ENCODE measurements at regions not wholly inside any gene's neighbourhood (a gene's known extent, or its start where the extent isn't known, plus 50 kb on each side); places are given as distances from the start of the nearest gene placed in this dataset.
"Not testable (repeated sequence)": the region's sequence is repeated elsewhere in the genome, so short reads cannot be mapped to it uniquely, and the experiment has no call there.

DNA sequence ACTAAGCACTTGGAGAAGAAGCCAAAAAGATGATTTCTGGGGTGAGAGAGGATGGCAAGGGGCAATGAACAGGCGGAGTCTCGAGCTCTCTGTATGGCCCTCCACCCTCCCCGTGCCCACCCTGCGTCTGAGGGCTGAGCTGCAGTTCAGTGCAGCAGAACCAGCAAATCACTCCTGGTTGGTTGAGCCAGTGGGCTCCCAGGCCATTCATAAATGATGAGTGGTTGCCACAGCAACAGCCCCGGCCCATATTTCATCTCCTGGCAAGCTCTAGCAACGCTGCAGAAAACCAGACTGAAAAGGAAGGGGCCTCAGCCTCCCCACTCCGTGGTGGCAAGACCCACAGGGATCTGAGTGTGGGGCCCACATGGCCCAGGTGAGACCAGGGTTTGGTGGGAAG lies 93.8 kb upstream of the PPP1R26 start:
- no peak for DNase-seq

- DNase-seq, result no peak
Observed at GRCh38 chr9:135387976-135388375, 91.6 kb upstream of the PPP1R26 start.

- DNase-seq, result no peak
Observed at GRCh38 chr9:135388530-135388929, 91.1 kb upstream of the PPP1R26 start.

- no peak for DNase-seq
Observed at GRCh38 chr9:135391759-135392158, 87.8 kb upstream of the PPP1R26 start.

DNA sequence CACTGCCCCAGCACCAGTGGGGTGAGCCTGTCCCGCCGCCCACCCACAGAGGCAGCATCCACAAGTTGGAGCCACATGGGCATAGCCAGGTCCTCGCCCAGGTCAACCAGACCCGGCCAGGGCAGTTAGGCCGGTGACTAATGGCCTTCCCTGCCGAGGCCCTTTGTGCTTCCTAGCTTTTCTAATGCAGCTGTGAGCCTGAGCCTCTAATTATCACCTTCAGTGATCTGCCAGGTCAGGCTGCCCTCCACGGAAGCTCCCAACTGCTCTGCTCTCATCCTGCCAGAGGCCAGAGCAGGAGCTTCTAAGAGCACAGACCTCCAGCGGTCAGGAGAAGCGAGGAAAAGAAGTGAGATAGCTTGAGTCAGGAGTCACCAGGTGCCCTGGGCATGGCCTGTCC lies 87.1 kb upstream of the PPP1R26 start:
- no peak for DNase-seq

DNA sequence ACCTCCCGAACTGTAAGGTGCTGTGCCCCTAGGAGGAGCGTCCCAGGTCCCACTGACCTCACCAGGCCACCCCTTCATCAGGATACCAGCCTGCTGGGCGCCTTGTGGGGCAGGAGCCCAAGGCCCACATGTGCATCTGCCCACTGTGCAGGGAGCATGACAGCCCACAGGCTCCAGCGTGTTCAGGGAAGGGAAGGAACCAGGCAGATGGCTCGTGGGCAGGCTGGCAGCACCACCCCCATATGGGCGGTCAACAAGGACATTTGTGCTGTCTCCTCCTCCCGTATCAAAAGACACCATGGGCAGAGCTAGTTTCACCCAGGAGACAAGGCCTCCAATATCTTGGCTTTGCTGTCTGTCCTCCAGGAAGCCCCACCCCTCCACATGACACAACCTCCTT lies 85.5 kb upstream of the PPP1R26 start:
- DNase-seq, result no peak

- no peak for DNase-seq
Observed at GRCh38 chr9:135394699-135395645, 84.6 kb upstream of the PPP1R26 start.

DNA sequence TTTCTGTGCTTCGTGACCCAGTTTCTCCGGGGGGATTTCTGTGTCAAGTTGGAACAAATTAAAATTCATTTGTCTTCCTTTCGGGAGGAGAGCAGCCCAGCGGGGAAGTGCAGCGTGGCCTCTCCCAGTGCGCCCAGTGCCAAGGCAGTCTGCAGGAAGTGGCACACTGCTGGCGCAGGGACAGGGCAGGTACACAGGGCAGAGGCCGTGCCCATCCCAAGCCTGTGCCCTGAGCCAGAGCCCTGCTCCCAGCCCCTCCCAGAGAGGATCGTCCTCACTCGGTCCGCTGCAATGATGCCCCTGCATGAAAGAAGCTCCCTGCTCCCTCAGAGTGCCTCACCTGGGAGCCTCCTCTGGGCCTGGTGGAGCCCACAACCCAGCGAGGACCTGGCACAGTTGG lies 82.4 kb upstream of the PPP1R26 start:
- no peak for DNase-seq

DNA sequence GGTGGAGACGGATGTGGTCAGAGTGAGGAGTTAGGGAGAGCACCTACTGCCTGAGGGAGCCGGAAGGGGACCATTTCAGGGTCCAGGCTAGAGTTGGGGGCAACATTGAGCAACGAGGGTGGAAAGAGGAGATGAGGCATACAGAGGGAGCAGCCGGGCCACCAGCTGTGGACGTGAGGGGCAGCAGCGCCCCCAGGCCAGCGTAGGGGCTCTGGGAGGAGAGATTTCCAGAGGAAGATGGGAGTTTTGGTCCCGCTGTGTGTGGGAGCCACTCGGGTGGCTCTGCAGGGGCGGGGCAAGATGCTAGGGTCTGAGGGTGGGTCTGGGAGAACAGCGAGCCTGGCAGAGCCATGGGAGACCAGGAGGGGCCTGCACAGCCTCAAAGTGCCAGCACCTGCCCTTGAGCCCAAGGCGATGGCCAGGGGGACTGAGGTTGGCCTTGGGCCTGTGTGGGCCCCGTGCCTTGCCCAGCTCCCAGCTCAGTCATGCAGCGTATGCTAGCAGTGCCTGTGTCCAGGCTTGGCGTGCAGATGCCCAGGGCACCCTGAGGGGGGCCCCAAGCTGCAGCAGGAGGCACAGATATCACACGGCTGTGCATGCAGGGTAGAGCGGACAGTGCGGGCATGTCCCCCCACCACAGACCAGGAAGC lies 80.5 kb upstream of the PPP1R26 start:
- DNase-seq, result no peak

DNA sequence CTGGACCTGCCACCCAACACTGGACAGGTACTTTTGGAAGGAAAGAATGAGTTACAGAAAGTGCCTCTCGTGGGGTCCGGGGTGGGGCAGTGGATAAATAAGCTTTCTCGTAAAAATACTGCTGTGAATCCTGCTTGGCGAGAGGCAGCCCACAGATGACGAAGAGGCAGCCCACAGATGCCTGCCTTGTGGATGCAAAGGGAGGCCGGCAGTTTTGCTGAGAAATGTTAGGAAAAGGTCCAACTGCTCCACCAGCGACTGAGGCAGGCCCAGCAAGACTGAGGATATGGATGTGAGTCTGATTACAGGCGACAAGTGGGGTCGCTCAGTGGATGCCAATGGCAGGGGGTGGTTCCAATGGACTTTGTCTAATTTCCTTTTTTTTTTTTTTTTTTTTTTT lies 79.1 kb upstream of the PPP1R26 start:
- DNase-seq, result no peak

- DNase-seq, result no peak
Observed at GRCh38 chr9:135401218-135401617, 78.4 kb upstream of the PPP1R26 start.

- no peak for DNase-seq
Observed at GRCh38 chr9:135402048-135402738, 77.4 kb upstream of the PPP1R26 start.

DNA sequence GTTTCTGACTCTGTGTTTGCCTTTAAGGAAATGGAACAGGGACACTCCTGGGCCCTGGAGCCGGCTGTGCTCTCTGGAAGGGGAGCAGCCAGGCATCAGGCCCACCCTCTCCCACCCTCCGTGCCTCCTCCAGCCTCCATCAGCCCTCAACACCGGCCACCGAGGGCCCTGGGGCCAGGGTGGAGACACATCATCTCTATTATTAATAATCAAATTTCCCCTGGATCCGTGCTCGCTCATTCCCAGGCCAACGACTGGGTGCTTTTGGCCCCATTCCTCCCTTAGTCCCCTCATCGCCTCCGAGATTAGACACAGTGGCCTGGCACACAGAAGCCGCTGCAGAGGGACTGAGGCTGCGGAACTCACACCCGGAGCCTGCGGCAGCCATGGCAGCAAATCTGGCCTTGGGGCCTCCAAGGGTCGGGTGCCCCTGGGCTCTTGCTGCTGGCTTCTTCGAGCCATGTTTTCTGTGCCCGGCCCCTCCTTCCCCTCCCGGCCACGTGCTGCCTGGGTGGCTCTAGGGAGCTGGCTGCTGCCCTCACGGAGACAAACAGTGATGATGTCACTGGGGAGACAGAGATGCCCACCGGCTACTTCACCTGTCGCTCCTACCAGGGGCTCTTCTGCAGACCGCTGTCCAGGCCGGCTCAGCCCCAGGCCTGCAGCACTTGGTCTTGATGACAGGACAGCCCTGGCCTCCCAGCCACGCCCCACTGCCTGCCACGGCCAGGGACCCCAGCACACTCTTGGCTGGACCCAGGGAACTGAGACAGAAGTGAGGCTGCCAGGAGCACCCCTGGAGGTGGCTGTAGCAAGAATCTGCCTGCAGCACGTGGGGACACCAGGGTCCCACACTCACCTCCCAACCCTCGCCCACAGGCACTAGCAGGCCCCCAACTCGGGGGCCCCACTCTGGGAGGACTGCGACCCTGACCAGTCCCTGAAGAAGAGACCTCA lies 76.6 kb upstream of the PPP1R26 start:
- no peak for DNase-seq

GRCh38 chr9:135403733-135404450 lies 75.7 kb upstream of the PPP1R26 start:
- no peak for DNase-seq

DNA sequence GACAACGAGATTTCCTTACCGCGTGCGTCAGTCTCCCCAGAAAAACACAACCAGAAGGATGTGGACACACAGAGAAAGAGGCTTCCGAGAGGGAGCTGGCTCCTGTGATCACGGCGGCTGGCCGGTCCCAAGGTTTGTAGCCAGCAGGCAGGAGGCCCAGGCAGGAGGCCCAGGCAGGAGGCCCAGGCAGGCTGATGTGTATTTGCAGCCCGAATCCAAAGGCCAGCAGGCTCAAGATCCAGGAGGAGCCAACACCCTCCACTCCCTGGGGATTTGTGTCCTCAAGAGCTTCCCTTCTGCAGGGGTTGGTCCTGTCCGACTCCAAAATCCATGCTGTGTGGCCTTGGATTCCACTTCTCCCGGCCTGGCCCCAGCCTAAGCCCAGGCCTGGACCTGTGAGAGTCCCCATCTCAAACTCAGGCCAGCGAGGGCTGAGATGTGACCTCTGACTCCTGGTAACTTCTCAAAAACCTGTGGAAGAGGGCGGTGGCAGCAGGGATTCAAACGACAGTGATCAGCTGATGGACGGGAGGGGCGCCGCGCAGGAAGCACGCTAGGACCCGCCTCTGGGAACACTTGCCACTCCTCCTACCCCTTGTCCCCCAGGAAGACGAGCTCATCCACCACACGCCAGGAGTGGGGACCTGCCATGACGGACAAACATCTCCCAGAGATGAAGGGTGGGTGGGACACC lies 75.0 kb upstream of the PPP1R26 start:
- no peak for DNase-seq

DNA sequence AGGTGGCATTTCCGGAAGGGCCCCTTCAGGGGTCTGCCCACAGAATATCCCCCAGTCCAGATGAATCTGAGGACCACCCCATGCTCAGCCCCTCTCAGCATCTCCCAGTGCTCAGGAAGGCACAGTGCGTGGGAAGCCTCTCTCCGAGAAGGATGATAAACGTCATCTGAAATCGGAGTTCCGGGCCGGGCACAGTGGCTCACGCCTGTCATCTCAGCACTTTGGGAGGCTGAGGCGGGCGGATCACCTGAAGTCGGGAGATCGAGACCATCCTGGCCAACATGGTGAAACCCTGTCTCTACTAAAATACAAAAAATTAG lies 74.5 kb upstream of the PPP1R26 start:
- not testable (repeated sequence) for DNase-seq

DNA sequence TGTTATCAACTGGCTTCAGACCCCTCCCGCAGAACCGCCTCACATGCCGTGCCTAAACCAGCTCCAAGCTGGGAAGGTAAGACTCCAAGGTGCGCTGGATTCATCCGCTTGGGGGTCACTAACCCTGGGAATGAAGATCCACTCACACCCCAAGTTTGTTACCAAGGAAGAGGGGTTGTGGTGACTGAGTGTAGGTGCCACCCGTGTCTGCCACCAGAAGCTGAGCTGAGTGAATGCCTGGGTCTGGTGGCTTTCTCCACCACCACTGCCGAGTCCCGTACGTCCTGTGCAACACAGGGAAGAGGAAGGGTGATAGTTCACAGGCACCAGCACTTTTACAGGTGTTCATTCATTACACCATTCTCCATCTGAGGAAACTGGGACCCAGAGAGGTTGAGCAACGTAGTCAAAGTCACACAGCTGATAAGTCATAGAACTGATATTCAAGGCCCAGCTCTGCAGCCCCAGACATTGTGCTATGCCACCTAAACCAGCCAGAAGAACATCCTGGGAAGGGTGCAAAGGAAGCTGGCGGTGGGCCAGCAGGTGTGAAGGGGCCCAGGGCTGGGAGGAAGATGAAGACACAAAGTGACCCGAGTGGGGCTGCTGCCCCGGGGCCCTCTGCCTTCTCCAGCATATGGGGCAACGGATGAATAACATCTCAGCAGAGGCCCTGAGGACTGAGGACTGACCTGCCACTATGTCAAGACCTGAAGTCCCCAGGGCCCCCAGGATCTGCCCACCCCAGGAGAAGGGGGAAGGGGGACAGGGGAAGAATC lies 70.9 kb upstream of the PPP1R26 start:
- no peak for DNase-seq

DNA sequence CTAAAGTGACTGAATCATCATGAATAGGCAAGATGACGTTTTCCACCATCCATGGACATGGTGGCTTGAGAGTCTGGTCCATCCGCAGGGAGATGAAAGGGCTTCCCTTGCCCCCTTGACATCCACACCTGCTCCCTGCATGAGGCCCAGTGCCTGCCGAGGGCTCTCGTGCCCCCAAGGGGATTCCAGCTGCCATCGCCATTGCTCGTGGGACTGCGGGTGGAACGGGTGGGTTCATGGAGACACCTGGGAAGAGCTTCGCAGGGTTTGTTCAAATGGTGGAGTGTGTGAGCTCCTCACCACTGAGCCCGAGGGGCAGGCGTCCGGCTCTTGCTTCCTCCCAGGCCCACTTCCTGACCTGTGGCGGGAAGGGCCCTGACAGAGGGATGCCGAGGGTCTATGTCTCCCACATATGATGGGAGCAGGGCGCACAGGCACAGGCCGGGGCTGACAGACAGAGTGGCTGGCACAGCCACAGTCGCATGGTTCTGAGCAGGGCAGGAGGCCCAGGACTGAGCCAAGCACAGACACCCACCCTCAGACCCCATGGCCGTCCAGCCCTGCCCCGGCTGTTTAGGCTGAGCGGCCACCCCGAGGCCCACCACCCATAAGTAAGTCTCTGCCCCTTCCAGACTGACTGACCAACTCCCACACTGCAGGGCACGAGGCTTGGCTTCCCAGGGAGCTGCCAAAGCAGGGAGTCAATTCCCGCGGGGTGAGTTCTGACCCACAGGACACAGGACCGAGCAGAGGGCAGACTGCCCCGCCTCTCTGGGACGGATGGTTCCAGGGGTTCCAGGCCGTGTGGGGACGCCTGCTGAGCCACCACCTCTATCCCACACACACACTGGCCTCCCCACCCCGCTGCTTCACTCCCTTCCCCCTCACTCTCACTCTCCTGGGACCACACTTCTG lies 70.0 kb upstream of the PPP1R26 start:
- DNase-seq, result no peak

DNA sequence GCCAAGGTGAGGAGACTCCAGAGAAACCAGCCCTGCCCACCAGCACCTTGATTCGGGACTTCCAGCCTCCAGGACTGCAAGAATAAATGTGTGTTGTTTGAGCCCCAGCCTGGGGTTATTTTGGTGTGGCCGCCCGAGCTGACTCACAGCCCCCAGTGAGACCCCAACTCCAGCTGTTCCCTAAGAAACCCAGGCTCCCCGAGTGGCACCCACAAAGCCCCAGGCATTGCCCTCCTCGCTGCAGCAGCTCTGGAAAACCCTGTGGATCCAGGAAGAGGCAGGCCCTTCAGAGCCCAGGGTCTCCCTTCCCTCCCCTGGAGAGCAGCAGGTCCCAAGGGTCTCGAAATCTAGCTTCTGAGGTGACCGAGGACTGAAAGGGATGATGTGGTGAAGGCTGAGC lies 69.2 kb upstream of the PPP1R26 start:
- DNase-seq, result no peak
